ENCODE measurements at regions not wholly inside any gene's neighbourhood (a gene's known extent, or its start where the extent isn't known, plus 50 kb on each side); places are given as distances from the start of the nearest gene placed in this dataset.
A peak's percentile ranks its signal among the peaks of the same experiment; 100 is the strongest.

GRCh38 chr7:25879799-25880198 lies 272.2 kb upstream of the NFE2L3 start:
- H3K9me3 ChIP-seq = peaks cover 5% of the 10 kb centered on the region; the same call in 2 of the 3 replicates
- DNase-seq (ENCODE audit: low read depth in 1 of 2, low spot score in 1 of 2) = no peak
- no peak for ATAC-seq
- POLR2A ChIA-PET = no interaction called here
- CTCF ChIA-PET = interaction anchor here (0.6 to 6.8 kb wide), 2 partner anchors 14 to 471 kb away, joined by 4 to 52 read pairs; no protein-coding TSS in a partner anchor
- H3K27ac ChIP-seq = no peak overlapping the region
- TF ChIP-seq RCOR1 (IDR thresholded peaks at IDR 0.05; ENCODE audit: low read depth, low read length) = no peak
- TF ChIP-seq NPAS2 (CRISPR knock-in tag; IDR thresholded peaks at IDR 0.05; ENCODE audit: borderline replicate concordance) = no peak
- TF ChIP-seq GATA3 (IDR thresholded peaks at IDR 0.05; ENCODE audit: borderline replicate concordance) = no peak
- no peak for TF ChIP-seq BCL3 (IDR thresholded peaks at IDR 0.05)
- TF ChIP-seq ZFP36 (IDR thresholded peaks at IDR 0.05; ENCODE audit: borderline replicate concordance, partially characterized antibody) = no peak
- no peak for TF ChIP-seq CHD2 (IDR thresholded peaks at IDR 0.05; ENCODE audit: low read length, partially characterized antibody)
- no peak for TF ChIP-seq NR3C1 (IDR thresholded peaks at IDR 0.05)
- no peak for TF ChIP-seq E2F6 (IDR thresholded peaks at IDR 0.05; ENCODE audit: borderline replicate concordance, low read depth)
- TF ChIP-seq ZSCAN20 (CRISPR knock-in tag; IDR thresholded peaks at IDR 0.05) = no peak
- no peak for TF ChIP-seq EHF (CRISPR knock-in tag; IDR thresholded peaks at IDR 0.05)
- TF ChIP-seq NFE2L2 (conservative IDR thresholded peaks at IDR 0.05; ENCODE audit: low read length) = no peak
- TF ChIP-seq PHF8 (IDR thresholded peaks at IDR 0.05; ENCODE audit: borderline replicate concordance, low read depth) = no peak
- no peak for TF ChIP-seq ESRRA (IDR thresholded peaks at IDR 0.05; ENCODE audit: borderline replicate concordance, low read length)
- no peaks in the 10 kb centered on the region for H3K4me1 ChIP-seq
- peak; percentile 61 for FAIRE-seq
- H3K4me2 ChIP-seq = no peak overlapping the region
- no peak overlapping the region for H3K4me3 ChIP-seq
- WGBS (ENCODE audit: missing lambda C conversion rate) = 50% methylated on average over 3 of the region's 3 CpGs

GRCh38 chr7:25881317-25882037 lies 270.5 kb upstream of the NFE2L3 start:
- no peak for ATAC-seq
- no peak for DNase-seq (ENCODE audit: low read depth in 1 of 2, low spot score in 1 of 2)

More at GRCh38 chr7:25881317-25882037, 270.5 kb upstream of the NFE2L3 start:
- ChIA-PET POLR2A (no interaction called here), CTCF (interaction anchor here (1.2 to 6.8 kb wide), 3 partner anchors 12 to 484 kb away, joined by 3 to 52 read pairs (median 4); no protein-coding TSS in a partner anchor)
- H3K9me3 ChIP-seq = no peaks in the 10 kb centered on the region
- H3K4me2 ChIP-seq = no peak overlapping the region
- WGBS (ENCODE audit: missing lambda C conversion rate) = 23% methylated on average over 14 of the region's 14 CpGs
- H3K4me1 ChIP-seq = no peaks in the 10 kb centered on the region
- no peak for FAIRE-seq
- no peak overlapping the region for H3K27ac ChIP-seq
- H3K4me3 ChIP-seq = no peak overlapping the region
- no peak for TF ChIP-seq CEBPB (IDR thresholded peaks at IDR 0.05)
- no peak for TF ChIP-seq ZFP36 (IDR thresholded peaks at IDR 0.05; ENCODE audit: borderline replicate concordance, partially characterized antibody)
- no peak for TF ChIP-seq ATOH8 (CRISPR knock-in tag; IDR thresholded peaks at IDR 0.05; ENCODE audit: low read depth)
- TF ChIP-seq BCL3 (IDR thresholded peaks at IDR 0.05) = no peak
- TF ChIP-seq CHD4 (IDR thresholded peaks at IDR 0.05; ENCODE audit: borderline replicate concordance) = no peak
- TF ChIP-seq HOXA7 (CRISPR knock-in tag; IDR thresholded peaks at IDR 0.05) = no peak
- TF ChIP-seq E2F6 (IDR thresholded peaks at IDR 0.05; ENCODE audit: borderline replicate concordance, low read depth) = no peak
- no peak for TF ChIP-seq POLR2A (IDR thresholded peaks at IDR 0.05; ENCODE audit: low read length)
- no peak for TF ChIP-seq ELK1 (IDR thresholded peaks at IDR 0.05; ENCODE audit: low read depth, low read length)
- TF ChIP-seq REST (IDR thresholded peaks at IDR 0.05) = no peak

Data from A549 (cell line).